NT2/D1 (cell line): ENCODE measurements at regions not wholly inside any gene's neighbourhood (a gene's known extent, or its start where the extent isn't known, plus 50 kb on each side); places are given as distances from the start of the nearest gene placed in this dataset.
"Not testable (repeated sequence)": the region's sequence is repeated elsewhere in the genome, so short reads cannot be mapped to it uniquely, and the experiment has no call there.

ENCODE experiments used
- DNase-seq: peaks from one replicate; pipeline ENCODE4 v3.0.0-alpha.2; 2011; ENCODE audit warnings: low read depth, low spot score
- H3K27me3 ChIP-seq: 2 replicates; pipeline ENCODE4 v1.6.0; 2011; ENCODE audit warnings: mild to moderate bottlenecking; ENCODE audit not compliant: insufficient read length, insufficient read depth
- H3K36me3 ChIP-seq: 2 replicates; pipeline ENCODE4 v1.6.1; 2011; ENCODE audit warnings: mild to moderate bottlenecking, low read length, mixed read lengths; ENCODE audit not compliant: insufficient read depth, insufficient read length
- H3K4me1 ChIP-seq: 2 replicates; pipeline ENCODE4 v1.5.1; 2011; ENCODE audit not compliant: insufficient read depth, insufficient read length
- H3K4me3 ChIP-seq: 2 replicates; pipeline ENCODE4 v1.5.1; 2011; ENCODE audit warnings: low read depth; ENCODE audit not compliant: insufficient read length
- H3K9ac ChIP-seq: 2 replicates; pipeline ENCODE4 v1.6.0; 2011; ENCODE audit warnings: low read depth; ENCODE audit not compliant: insufficient read length
- H3K9me3 ChIP-seq: 2 replicates; pipeline ENCODE4 v1.5.1; 2011; ENCODE audit warnings: mild to moderate bottlenecking, low read length; ENCODE audit not compliant: insufficient read depth
- SUZ12 ChIP-seq: IDR thresholded peaks from 2 replicates; pipeline ENCODE4 v1.6.1; 2011; ENCODE audit not compliant: insufficient read length, insufficient read depth; ENCODE audit errors: extremely low read depth
- YY1 ChIP-seq: IDR thresholded peaks from 2 replicates; pipeline ENCODE4 v1.6.1; 2011; ENCODE audit not compliant: insufficient read length, insufficient read depth
- ZNF274 ChIP-seq: IDR thresholded peaks from 2 replicates; pipeline ENCODE4 v1.6.1; 2011; ENCODE audit warnings: mild to moderate bottlenecking, low read depth, low read length

DNA sequence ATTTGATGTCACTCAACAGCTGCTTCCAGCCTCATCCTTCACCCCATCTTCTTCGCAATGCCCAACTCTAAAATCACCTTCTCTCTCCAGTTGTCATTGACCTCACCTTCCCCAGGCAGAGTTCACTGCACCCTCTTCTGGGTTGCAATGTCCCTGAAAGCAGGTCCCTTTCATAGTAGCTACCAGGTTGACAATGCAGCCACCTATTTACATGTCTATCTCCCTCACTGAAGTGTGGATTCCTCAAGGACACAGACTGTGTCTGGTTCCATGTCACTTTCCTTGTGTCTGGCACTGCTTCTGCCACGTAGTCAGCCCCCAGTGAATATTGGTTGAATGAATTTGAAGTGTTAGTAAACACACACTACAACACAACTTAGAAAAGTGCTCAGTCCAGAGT, 445.5 kb upstream of the WWC1 start:
- Histone ChIP-seq H3K9me3 (no peaks in the 10 kb centered on the region), H3K36me3 (no peaks in the 10 kb centered on the region), H3K4me3 (no peak overlapping the region), H3K27me3 (no peaks in the 10 kb centered on the region), H3K9ac (no peak overlapping the region), H3K4me1 (no peaks in the 10 kb centered on the region)
- no peak for DNase-seq
- TF ChIP-seq YY1 (no peak), ZNF274 (no peak), SUZ12 (no peak)

DNA sequence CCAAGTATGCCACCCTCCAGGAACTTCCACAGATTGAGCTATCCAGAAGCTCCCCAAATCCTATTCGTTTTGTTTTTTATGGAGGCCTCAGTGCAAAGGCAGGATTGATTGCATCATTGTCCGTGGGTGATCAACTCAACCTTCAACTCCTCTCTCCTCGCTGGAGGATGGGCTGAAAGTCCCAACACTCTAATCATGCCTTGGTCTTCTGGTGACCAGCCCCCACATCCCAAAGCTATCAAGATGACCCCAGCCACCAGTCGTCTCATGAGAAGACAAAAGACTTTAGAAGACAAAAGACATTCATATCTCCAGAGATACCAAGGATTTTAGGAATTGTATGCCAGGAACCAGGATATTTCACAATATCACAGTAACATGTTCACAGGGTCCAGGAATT, 441.6 kb upstream of the WWC1 start:
- Histone ChIP-seq H3K27me3 (no peaks in the 10 kb centered on the region), H3K36me3 (no peaks in the 10 kb centered on the region), H3K9me3 (no peaks in the 10 kb centered on the region), H3K4me3 (no peak overlapping the region), H3K9ac (no peak overlapping the region), H3K4me1 (no peaks in the 10 kb centered on the region)
- TF ChIP-seq SUZ12 (no peak), YY1 (no peak), ZNF274 (no peak)
- DNase-seq, result no peak

DNA sequence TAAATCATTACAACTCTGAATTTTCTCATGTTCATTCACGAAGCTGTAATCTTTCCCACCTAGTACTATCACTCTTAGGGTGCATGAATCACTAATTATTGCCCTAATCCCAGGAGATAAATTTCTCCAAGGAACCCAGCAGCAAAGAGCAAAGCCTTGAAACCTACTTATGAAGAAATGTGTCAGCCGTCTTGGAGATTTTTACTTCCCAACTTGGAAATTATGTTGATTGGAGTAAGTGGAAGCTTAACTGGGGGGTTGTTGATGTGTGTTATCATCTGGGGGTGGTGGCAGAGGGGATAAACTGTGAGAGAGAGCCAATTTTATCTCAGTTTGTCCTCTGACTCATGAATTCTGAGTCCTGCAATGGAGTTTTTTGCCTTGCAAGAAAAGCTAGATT, 440.5 kb upstream of the WWC1 start:
- Histone ChIP-seq H3K4me3 (no peak overlapping the region), H3K9ac (no peak overlapping the region), H3K27me3 (no peaks in the 10 kb centered on the region), H3K4me1 (no peaks in the 10 kb centered on the region), H3K9me3 (no peaks in the 10 kb centered on the region), H3K36me3 (no peaks in the 10 kb centered on the region)
- no peak for DNase-seq
- no peak for TF ChIP-seq YY1

DNA sequence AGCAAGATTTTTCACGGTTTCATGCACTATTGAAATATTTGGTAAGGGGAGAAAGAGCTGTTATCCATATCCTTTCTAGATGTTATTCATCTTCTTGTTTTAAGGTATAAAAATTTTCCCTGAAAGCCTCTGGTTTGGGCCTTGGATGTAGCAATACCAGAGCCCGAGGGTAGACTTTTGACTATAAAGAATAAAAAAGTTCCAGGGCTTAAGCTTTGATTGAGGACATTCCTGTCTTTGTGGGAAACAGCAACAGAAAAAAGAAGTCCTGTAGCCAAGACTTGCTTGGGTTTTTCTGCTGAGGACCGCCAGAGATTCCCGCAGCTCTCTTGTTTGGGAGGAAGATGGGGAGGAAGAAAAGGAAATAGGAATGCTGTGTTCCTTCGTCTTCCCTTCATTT, 440.0 kb upstream of the WWC1 start:
- no peak overlapping the region for H3K9ac ChIP-seq
- no peaks in the 10 kb centered on the region for H3K9me3 ChIP-seq
- no peak overlapping the region for H3K4me3 ChIP-seq
- no peaks in the 10 kb centered on the region for H3K4me1 ChIP-seq
- TF ChIP-seq SUZ12 (no peak), YY1 (no peak), ZNF274 (no peak)
- H3K27me3 ChIP-seq, result no peaks in the 10 kb centered on the region
- DNase-seq, result no peak
- no peaks in the 10 kb centered on the region for H3K36me3 ChIP-seq

DNA sequence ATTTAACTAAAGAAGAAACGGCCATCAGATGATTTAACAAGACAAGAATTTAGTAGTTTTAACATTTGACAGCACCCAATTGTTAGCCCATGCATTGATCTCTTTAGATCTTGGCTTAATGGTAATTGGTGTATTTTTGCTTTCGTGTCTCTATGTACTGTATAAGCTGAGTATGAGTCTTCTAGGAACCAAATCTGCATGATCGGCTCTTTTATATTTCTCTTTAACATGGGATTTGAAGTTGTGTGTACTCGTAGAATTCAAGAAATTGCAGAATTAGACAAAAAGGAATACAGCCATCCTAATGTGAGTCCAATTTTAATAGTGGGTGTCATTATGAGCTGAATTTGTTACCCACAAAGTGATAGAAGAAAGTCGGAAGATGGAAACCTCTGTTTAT, 438.9 kb upstream of the WWC1 start:
- DNase-seq, result no peak
- no peak overlapping the region for H3K9ac ChIP-seq
- TF ChIP-seq SUZ12 (no peak), ZNF274 (no peak), YY1 (no peak)
- no peaks in the 10 kb centered on the region for H3K27me3 ChIP-seq
- H3K9me3 ChIP-seq, result no peaks in the 10 kb centered on the region
- H3K4me1 ChIP-seq, result no peaks in the 10 kb centered on the region
- H3K4me3 ChIP-seq, result no peak overlapping the region
- H3K36me3 ChIP-seq, result no peaks in the 10 kb centered on the region

DNA sequence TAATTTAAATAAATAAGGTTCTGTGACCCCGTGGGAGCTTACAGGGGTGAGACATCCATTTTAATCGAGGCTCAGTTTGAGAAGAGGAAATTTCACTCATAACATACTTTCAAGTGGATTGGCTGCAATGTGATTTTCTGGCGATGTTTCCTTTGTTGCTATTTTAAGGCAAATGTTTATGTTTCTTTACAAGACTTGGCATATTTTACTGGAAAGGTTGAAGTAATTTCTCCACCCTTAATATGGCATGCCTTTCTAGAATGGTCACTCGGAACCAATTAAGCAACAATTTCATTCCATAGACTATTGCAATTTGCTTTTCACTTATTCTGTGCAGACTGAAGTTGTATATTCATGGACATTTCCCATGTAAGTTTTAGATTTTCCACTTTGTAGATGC, 438.0 kb upstream of the WWC1 start:
- Histone ChIP-seq H3K27me3 (no peaks in the 10 kb centered on the region), H3K36me3 (no peaks in the 10 kb centered on the region), H3K4me3 (no peak overlapping the region), H3K9ac (no peak overlapping the region), H3K4me1 (no peaks in the 10 kb centered on the region), H3K9me3 (no peaks in the 10 kb centered on the region; the same call in 1 of the 2 replicates)
- TF ChIP-seq ZNF274, result no peak
- TF ChIP-seq YY1, result no peak
- TF ChIP-seq SUZ12, result no peak
- no peak for DNase-seq

DNA sequence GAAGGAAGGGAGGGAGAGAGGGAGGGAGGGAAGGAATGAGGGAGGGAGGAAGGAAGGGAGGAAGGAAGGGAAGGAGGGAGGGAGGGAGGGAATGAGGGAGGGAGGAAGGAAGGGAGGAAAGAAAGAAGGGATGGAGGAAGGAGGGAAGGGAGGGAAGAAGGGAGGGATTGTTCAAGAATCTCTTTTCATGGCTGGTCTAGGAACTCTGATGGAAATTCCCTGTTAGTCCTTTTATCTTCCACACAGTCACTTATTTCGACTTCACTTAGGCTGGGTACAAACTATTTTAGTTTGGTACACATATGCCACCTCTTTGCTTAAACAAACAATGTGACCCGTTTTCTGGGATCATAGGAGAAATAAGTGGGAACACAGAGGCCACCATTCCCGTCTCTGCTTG, 435.6 kb upstream of the WWC1 start:
- H3K9me3 ChIP-seq, result no peaks in the 10 kb centered on the region; the same call in 1 of the 2 replicates
- no peaks in the 10 kb centered on the region for H3K4me1 ChIP-seq
- no peaks in the 10 kb centered on the region for H3K27me3 ChIP-seq
- no peak for DNase-seq
- no peak overlapping the region for H3K4me3 ChIP-seq
- no peak for TF ChIP-seq YY1
- no peak for TF ChIP-seq SUZ12
- TF ChIP-seq ZNF274, result no peak
- H3K36me3 ChIP-seq, result no peaks in the 10 kb centered on the region
- H3K9ac ChIP-seq, result no peak overlapping the region

DNA sequence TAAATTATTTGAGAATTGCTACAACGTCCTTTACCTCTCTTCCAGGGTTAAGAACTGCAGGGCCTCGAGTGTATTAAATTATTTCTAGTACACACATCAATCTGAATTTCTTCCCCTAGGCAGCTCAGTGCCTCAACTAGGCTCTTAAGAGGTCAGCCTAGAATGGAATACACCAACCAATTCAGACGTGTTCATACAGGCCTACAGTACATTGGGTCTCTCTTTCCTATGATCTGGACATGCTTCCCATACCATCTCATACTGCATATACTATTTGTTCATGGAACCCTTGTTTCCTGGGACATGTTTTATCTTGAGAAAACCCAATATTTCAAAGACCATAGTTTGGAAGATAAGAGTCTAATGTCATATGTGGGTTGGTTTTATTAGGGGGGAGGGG, 434.1 kb upstream of the WWC1 start:
- no peaks in the 10 kb centered on the region for H3K36me3 ChIP-seq
- no peak overlapping the region for H3K4me3 ChIP-seq
- no peaks in the 10 kb centered on the region for H3K27me3 ChIP-seq
- no peaks in the 10 kb centered on the region for H3K4me1 ChIP-seq
- no peak for DNase-seq
- H3K9ac ChIP-seq, result no peak overlapping the region
- H3K9me3 ChIP-seq, result no peaks in the 10 kb centered on the region; the same call in 1 of the 2 replicates
- TF ChIP-seq ZNF274 (no peak), YY1 (no peak), SUZ12 (no peak)

DNA sequence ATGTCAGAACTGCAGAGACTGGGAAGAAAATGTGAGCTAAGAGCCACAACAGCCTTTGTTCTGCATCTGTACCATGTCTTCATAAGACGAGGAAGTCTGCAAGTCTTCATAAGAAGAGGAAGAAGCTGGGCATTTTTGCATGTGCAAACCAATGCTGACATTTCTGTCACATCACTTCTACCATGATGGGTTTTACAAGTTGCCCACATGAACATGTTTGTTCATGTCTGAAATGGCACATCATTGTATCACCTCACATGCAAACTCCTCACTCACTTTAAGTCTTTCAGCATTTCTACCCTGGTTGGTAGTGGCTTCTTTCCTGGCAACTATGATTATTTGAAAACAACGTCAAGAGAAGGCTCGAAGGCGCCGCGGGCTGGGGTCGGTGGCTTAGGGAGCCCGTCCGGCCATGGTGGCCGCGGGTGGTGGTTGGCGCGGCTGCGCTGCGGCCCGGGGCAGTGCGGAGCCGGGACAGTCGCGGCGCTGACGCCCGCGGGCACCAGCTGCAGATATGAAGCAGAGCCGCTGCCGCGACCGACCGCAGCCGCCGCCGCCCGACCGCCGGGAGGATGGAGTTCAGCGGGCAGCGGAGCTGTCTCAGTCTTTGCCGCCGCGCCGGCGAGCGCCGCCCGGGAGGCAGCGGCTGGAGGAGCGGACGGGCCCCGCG, 433.1 kb upstream of the WWC1 start:
- H3K4me3 ChIP-seq, H3K27me3 ChIP-seq, H3K9me3 ChIP-seq, DNase-seq, H3K36me3 ChIP-seq, H3K9ac ChIP-seq, H3K4me1 ChIP-seq: not testable (repeated sequence)
